Amygdala (tissue), 56 donors: ENCODE measurements at regions not wholly inside any gene's neighbourhood (a gene's known extent, or its start where the extent isn't known, plus 50 kb on each side); places are given as distances from the start of the nearest gene placed in this dataset.
A peak's percentile ranks its signal among the peaks of the same experiment; 100 is the strongest.

Experiments
- DNase-seq, 56 donors: peaks; one replicate each; lab custom pipeline; 2025; lab: John Stamatoyannopoulos, UW

DNA sequence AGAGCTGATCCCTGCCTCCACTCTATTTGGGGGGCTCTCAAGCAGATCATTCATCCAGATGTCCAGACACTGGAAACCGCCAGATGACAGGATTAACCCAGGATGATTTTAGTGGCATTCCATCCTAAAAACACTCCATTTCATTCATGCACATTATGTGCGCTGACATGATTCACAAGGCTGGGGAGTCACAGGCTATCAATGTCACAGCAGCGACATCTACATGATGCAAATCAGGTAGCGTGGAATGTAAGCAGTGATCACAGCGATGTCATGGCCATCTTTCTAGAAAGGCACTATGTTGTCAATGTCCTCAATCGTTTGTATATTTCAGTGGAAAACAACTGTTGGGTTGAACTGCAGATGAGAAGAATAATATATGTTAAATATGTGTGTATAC is 331.5 kb upstream of the MSX2 start:
- DNase-seq, result no peak

DNA sequence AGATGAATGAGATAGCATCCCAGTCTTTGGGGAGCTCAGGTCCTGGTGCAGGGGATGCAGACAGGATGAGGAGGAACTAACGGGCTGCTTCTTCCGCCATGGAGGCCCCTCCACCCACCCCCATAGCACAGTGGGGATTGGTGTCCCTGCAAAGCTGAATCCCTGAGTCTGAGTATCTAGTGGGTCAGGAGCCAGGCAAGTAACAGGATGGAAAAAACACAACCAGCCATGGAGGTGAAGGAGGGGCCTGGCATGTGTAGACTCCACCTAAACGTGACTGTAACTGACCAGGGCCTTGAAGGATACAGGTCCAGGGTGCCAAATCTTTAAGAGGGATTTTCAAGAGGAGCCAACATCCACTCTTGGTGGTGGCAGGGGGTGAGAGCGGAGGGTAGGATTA is 327.8 kb upstream of the MSX2 start:
- DNase-seq, result no peak

DNA sequence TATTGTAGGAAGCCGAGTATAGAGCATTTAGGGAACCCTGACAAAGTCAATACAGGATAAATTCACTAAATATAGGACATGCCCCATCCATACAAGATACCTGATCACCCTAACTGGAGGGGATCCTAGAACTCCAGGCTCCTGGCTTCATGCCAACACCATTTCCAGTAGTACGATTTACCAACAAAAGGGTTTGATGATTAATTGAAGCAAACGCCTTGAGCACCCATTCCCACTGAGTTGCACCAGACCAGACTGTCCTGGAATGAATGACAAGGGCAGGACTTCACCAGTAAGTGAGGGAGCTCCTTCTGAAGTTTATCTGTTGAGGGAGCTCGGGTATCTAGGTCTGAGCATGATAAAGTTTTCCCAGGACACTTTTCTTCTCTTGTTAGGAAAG is 327.2 kb upstream of the MSX2 start:
- DNase-seq, result no peak

DNA sequence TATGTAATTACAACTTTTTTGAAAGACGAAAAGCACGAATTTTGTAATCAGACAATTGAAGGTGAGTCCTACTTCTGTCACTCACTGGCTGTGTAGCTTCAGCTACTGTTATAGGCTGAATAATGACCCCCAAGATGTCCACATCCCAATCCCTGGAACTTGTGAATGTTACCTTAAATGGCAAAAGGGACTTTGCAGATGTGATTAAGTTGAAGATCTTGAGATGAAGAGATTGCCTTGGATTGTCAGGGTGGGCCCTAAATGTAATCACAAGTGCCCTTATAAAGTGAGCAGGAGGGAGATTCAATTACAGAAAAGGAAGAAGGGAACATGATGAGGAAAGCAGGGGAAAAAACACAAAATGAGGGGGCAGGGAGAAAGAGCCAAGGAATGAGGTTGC is 326.2 kb upstream of the MSX2 start:
- no peak for DNase-seq

DNA sequence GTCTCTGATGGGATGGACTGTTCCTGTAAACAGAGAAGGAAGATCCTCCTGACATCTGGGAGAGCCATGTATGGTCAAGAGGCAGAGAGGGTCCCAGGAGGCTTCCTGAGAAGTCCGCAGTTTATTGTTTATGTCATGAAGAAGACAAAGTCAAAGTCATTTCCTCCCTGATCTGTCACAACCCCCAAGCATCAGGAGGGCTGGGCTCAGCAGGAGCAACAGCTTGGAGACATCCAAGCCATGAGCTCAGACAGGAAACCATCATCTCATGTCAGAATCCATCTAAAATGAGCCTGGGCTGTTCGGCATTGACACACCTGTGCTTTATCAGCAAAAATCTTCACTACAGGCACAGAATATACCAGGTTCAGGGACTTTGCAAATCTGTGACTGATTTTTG is 325.0 kb upstream of the MSX2 start:
- DNase-seq, result no peak

DNA sequence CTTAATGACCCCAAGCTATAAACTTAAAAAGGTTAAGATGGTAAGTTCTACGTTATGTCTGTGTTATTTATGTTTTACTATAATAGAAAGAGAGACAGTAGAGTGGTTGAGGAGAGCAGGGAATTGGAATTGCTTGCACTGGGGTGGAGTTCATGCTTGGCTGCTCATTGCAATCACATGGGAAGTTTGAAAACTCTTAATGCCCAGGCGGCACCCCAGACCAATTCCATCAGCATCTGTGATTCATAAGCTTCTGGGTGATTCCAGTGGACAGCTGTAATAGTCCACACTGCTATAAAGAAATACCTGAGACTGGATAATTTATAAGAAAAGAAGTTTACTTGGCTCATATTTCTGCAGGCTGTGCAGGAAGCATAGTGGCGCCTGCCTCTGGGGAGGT is 323.9 kb upstream of the MSX2 start:
- no peak for DNase-seq

DNA sequence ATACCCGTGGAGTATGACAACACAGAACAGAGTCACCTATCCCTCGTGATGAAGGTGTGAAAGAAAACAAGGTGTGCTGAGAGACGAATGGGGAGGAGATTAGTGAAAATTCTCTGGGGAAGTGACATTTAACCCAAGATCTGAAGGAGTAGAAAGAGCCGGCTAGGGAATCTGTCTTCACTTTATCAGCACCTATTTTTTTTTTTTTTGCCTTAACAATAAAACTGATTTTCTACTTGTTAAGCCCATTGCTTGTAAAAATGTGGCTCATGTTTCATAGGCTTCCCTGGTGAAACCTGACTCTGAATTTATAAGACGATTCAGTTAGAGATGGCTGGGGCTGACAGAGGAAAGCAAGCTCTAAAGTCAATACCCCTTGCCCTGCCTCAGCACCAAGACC is 322.6 kb upstream of the MSX2 start:
- no peak for DNase-seq

DNA sequence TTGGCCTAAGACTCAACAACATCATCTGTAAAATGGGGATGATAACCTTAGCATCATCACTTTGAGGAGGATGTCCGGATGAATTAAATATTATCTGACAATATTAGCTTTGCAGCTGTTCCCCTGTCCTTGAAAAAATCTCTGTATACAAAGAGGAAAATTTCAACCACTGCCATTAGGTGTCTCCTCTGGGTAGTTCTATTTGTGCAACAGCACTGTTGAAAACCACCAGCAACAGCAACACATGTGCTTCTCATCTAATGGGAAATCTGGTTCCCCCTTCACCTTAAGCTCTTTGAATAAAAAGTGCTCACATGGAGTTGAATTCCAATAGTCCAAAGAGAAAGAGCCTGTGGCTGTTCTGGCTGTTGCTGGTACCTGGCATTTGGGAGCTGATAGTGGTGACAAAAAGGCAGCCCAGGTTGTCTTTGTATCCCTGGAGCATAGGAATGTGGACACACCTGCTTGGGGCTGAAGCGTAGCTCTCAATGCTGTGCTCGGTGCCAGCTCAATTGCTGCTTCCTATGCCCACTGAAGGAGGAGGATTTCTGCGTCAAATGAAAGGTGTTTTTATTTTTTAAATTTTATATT is 322.1 kb upstream of the MSX2 start:
- no peak for DNase-seq

DNA sequence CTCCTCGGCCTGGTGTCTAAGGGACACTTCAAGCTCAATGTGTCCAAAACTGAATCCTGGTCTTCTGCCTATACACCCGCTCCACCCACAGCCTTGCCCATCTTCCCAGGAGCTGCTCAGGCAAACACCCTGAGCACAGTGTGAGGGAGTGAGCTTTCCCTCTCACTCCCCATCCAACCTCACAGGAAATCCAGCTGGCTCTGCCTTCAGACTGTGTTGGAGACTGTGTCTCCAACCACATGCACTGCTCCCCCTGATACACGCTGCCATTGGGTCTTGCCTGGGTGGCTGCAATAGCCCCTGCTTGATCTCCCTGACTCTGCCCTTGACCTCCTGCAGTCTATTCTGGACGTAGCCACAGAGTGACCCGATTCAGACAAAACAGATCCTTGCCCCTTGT is 319.5 kb upstream of the MSX2 start:
- DNase-seq, result no peak

DNA sequence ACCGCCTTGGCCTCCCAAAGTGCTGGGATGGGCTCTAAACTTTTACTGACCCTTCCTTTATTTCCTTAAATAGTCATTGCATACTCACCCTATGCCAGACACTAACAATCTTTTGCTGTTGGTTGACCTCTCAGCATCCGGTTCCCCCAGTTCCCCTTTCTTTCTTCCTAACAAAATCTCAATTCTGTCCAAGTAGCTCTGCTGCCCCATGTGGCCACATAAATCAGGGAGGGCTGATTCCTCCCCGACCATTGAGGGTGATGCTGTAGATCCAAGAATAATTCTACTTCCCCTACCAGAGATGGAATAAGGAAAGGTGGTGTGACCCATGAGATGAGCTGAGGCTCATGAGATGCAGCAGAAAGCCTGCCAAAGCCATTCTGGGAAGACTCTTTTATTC is 315.3 kb upstream of the MSX2 start:
- no peak for DNase-seq

DNA sequence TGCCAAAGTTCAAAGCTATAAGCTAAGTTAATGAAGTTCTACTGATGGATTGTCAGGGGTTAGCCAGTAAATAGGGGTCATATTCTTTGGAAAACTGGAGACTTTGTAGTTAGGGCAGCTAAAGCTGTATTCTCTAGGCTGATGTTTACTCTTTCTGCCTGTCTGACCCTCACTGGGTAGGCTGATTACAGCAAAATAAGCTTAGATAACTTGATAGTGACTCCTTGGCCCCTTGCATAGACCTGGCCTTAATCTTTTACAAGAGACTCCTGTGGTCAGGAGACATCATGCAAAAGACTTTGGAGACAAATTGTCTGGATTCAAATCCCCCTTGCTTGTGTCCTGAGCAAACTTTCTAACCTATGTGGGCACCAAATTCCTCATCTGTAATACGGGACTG is 314.4 kb upstream of the MSX2 start:
- no peak for DNase-seq

DNA sequence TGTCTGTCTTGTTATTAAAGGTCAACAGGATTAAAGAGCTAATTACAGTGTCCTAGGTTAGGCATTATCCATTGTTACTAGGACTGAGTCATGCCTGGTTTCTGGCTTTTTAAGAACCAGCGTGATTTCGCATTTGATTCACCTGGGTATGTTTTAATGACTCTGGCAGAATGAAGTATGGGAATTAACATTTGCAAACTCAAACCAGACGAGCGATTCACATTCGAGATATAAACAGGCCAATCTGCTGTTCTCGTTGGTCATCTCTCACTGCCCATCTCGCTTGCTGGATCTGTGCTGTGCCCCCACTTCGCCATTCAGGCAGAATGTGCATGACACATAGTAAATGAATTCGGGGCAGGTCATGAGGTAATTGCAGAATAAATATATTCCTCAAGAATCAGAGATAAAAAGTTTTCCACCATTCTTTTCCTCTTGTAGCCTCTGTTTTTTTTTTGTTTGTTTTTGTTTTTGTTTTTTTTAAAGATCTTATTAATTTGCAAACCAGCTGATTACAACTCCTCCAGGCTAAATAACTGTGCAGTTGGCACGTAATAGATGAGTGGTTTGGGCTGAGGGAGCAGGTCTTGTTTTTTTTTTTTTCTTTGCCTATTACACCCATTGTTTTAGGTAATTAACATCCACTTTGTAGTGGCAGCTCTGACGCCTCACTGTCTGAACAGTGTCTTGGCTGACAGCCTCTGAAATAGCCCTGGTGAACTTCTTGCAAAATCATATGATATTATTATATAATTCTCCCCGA is 313.5 kb upstream of the MSX2 start:
- DNase-seq, result no peak

DNA sequence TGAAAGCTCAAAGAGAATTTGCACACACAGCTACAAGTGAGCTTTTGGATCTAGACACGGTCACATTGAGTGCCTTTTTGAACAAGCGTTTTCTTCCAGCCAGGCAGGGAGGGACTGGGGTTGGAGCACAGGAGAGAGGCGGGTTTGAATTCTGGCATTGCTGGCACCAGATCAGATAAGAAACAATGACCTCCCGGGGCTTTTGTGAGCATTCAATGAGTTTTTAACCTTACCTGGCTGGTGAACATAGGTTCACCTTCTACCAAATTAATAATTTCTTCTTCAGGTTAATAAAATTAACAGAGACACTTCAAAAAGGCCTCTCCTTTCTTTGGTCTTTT is 312.9 kb upstream of the MSX2 start:
- DNase-seq, result no peak

DNA sequence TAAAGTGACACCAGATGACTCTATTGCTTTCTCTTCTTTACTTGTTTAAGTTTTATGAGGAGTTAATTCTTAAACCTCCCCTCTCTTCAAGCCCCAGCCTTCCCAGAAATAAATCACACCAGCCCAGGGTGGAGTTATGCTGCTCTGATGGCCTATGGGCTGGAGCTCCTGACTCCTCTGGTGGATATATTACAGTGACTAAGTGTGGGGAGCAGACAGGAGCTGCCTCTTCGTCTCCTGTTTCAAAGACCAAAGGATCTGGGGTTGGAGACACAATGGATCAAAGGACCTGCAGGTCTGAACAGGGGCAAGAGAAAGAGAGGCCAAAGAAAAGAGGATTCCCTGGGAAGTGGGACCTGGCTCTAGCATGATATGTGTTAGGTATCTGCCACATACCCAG is 312.0 kb upstream of the MSX2 start:
- no peak for DNase-seq

DNA sequence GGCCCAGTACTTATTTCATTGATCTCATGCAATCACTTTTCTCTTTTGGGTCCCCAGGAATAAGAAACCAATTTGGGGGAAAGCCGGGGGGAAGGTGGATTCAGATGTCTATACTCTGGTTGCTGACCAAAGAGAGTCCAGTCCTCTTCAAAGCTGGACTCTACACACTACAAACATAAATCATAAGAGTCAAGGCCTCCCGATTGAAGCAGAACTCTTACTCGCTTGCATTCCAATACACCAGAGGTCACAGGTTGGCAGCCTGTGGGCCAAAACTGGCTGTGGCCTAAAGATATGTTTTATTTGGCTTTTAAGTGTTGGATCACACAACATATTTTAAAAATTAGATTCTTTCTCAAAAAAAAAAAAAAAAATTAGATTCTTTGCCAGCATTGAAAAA is 311.4 kb upstream of the MSX2 start:
- no peak for DNase-seq

DNA sequence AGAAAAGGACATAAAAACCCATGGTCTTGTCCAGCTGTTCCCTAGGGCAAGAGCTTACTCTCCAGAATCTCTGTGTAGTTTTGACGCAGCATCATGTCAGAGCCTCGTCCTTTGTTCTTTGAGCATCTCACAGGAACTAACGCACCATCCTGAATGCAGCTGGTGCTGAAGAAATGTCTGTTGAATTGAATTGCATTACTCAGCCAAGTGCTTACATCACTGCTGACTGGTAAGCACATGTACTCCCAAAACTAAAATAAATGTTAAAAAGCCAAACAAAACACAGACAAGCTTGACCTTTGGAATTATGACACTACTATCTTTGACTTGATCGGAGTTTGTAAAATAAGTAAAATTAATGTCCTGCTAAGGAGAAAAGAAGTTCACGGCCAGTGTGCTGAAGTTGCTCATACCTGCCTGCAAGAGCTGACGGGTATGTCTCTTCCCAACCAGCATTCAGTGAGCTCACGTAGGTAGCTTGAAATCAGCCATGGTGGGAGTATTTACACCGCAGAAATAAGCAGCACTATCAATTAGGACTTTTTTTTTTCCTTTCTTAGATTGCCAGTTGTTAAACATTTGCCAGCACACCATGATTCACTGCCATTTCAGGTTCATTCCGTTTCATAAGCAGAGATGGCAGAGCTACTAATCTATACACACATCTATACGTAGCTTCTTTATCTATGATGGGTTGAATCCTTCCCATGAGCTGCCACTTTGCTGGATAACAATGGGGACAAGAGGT is 310.6 kb upstream of the MSX2 start:
- DNase-seq, result peak in 1 of 56 donors; percentile 13

DNA sequence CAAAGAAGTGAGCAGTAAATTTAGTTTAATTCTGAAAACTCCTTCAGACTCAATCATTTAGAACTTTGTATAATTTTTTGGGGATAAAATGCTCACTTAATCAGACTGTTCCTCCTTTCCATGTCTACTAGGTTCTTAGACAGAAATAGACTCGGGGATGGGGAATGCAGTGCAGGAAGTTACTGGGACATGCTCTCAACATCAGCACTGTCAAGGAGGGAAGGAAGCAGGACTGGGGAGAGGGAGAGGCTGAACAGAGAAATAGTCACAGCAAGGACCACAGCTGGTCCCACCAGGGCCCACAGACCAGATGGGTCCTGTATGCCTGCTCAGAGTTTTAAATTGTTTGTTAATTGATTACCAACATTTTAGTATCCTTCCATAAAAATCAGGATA is 310.1 kb upstream of the MSX2 start:
- DNase-seq, result no peak

DNA sequence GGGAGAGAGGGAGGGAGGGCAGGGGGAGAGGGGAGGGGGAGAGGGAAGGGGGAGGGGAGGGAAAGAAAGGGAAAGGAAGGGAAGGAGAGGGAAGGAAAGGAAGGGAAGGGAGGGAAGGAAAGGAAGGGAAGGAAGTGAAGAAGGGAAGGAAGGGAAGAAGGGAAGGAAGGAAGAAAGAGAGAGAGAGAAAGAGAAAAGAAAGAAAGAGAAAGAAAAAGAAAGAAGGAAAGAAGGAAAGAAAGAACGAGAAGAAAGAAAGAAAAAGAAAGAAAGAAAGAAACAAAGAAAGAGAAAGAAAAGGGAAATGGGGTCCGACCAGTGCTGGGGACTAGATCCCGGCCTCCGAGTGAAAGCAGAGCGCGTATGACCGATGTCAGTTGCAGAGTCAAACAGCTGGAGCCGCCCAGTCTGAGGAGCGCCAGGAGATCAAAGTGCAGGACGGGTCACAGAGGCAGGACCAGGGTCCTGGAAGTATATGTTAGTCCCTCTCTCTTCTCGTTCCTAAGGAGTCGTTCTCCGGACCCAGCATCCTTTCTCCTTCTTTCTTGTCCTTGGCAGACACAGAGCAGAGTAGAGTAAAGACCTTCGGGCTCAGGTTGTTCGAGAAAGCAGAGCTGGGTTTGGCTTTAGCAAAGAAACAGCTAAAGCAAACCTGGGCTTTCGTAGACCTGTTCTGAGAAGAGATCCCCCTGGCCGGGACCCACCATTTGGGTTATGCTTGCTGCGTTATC is 305.4 kb upstream of the MSX2 start:
- no peak for DNase-seq

DNA sequence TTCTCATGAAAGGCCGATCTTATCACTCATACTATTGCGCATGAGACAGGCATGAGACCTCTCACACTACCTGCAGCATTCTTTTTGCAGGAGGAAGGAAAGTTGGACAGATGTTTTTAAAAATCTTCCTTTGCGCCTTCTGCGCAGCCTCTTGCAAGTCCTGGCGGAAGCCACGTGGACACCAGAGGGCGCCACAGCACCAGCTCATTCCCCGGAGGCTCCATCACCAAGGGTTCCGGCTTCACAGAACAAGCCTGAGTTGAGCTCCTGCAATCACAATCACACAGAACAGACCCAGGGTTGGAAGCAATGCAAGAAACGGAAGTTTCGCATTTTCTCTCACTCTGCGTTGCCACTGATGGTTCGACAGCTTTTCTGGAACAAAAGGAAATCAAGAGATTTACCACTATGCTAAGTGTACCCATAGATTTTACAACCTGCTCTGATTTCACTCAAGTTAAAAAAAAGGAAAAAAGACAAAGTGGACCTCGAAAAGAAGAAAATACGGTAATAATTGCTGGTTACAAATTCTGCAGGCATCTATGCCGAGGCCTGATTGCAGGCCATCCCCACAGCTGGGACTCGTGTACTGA is 304.7 kb upstream of the MSX2 start:
- peak; percentile 46 to 98 (median 80) for DNase-seq

DNA sequence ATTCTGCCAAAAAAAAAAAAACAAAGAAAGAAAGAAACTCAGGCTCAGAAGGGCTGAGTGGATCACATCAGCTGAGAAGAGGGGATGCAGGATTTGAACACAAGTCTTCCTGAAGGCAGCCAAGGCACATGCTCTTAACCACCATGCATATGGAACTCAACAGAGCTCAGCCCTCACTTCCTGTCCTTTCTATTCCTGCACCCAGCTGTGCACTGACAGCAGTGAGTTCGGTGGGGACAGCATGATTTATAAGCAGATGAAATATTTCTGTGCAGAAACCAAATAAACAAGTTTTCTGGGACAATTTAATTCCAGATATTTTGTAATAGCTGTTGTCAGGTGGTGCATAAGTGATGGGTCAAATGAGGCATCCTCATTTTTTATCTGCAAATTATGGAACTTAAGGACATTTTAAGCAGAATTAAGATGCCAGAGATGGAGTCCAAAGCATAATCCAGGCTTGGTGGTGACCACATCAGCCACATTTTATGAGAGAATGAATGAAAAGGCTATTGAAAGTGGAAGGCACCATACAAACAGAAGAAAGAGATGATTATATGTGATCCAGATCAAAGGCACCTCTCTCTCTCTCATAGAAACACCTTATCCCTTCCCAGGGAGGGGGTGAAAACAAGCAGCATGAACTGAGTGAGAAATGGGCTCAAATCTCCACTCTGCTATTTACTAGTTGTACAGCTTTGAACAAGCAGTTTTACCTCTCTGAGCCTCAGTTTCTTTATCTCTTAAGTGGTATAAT is 303.6 kb upstream of the MSX2 start:
- DNase-seq, result no peak
